IMR-90 (cell line): ENCODE measurements at regions not wholly inside any gene's neighbourhood (a gene's known extent, or its start where the extent isn't known, plus 50 kb on each side); places are given as distances from the start of the nearest gene placed in this dataset.

Experiments
- ATAC-seq: fragments of 200-7000 bp; cut with Tn5 transposase; 2 replicates; pipeline ENCODE4 v1.9.1; 2020; ENCODE audit warnings: low read depth, mild to moderate bottlenecking, moderate library complexity
- BruUV-seq: library from RNA; stranded (reverse); fragments of 400-500 nt; replicated peaks from 2 replicates; lab custom pipeline; 2021; lab: Mats Ljungman, UMichigan
- CTCF ChIA-PET: fragments of 300-600 bp; formaldehyde crosslinking; extraction: SDS; loops from one replicate; lab custom pipeline; 2021; ENCODE audit warnings: antibody characterized with exemption; lab: Yijun Ruan, JAX
- POLR2A ChIA-PET: fragments of 300-600 bp; sonication (Branson Sonifier 250); formaldehyde crosslinking; loops from one replicate; lab custom pipeline; 2022; ENCODE audit warnings: antibody characterized with exemption; ENCODE audit not compliant: unreplicated experiment; lab: Charles Lee
- DNase-seq: peaks from one replicate; pipeline ENCODE4 v3.0.0; 2013
- H2AFZ ChIP-seq: replicated peaks from 2 replicates; pipeline ENCODE3; 2013; ENCODE audit warnings: low read length, mild to moderate bottlenecking; ENCODE audit not compliant: poor library complexity
- H2AK5ac ChIP-seq: 2 replicates; pipeline ENCODE4 v1.6.1; 2013; ENCODE audit warnings: low read depth, low read length, inconsistent platforms
- H2AK9ac ChIP-seq: replicated peaks from 2 replicates; pipeline ENCODE3; 2013; ENCODE audit warnings: mild to moderate bottlenecking, low read depth, low read length, moderate library complexity; ENCODE audit not compliant: poor library complexity
- H2BK120ac ChIP-seq: 2 replicates; pipeline ENCODE4 v1.6.1; 2013; ENCODE audit warnings: low read depth, low read length, inconsistent platforms
- H2BK15ac ChIP-seq: 3 replicates; pipeline ENCODE4 v1.6.1; 2013; ENCODE audit warnings: low read depth, low read length, inconsistent platforms
- H2BK20ac ChIP-seq: 2 replicates; pipeline ENCODE4 v1.6.1; 2013; ENCODE audit warnings: low read depth, mild to moderate bottlenecking, inconsistent platforms, low read length, moderate library complexity
- H2BK5ac ChIP-seq: 2 replicates; pipeline ENCODE4 v1.6.1; 2013; ENCODE audit warnings: mild to moderate bottlenecking, low read depth, low read length, inconsistent platforms; ENCODE audit not compliant: poor library complexity, severe bottlenecking
- H3K14ac ChIP-seq: replicated peaks from 2 replicates; pipeline ENCODE4 v1.6.1; 2013; ENCODE audit warnings: low read depth, low read length, inconsistent platforms
- H3K18ac ChIP-seq: 2 replicates; pipeline ENCODE4 v1.6.1; 2013; ENCODE audit warnings: low read depth, low read length, control low read depth
- H3K23ac ChIP-seq: 2 replicates; pipeline ENCODE4 v1.6.1; 2013; ENCODE audit warnings: low read depth, low read length, inconsistent platforms
- H3K27ac ChIP-seq: 2 replicates; pipeline ENCODE4 v1.5.1; 2013; ENCODE audit warnings: mild to moderate bottlenecking, control low read depth, low read length; ENCODE audit not compliant: insufficient read depth
- H3K27me3 ChIP-seq: 2 replicates; pipeline ENCODE4 v1.6.1; 2013; ENCODE audit warnings: low read length; ENCODE audit not compliant: control insufficient read depth, insufficient read depth
- H3K36me3 ChIP-seq: 2 replicates; pipeline ENCODE4 v1.6.1; 2013; ENCODE audit warnings: low read length, mixed read lengths; ENCODE audit not compliant: control insufficient read depth, insufficient read depth
- H3K4ac ChIP-seq: 2 replicates; pipeline ENCODE4 v1.6.1; 2013; ENCODE audit warnings: low read depth, low read length, inconsistent platforms
- H3K4me1 ChIP-seq: 2 replicates; pipeline ENCODE4 v1.6.1; 2013; ENCODE audit warnings: low read length, mixed read lengths; ENCODE audit not compliant: control insufficient read depth, insufficient read depth
- H3K4me2 ChIP-seq: 2 replicates; pipeline ENCODE4 v1.6.1; 2013; ENCODE audit warnings: low read depth, mild to moderate bottlenecking, control low read depth, low read length, moderate library complexity
- H3K4me3 ChIP-seq: 2 replicates; pipeline ENCODE4 v1.5.1; 2013; ENCODE audit warnings: low read depth, mild to moderate bottlenecking, control low read depth, low read length, moderate library complexity; ENCODE audit not compliant: insufficient read depth
- H3K56ac ChIP-seq: 2 replicates; pipeline ENCODE4 v1.6.1; 2013; ENCODE audit warnings: low read length, inconsistent platforms; ENCODE audit not compliant: insufficient read depth; ENCODE audit errors: extremely low read depth
- H3K79me1 ChIP-seq, 2 experiments: 2 replicates each; pipeline ENCODE4 v1.6.1; 2013; ENCODE audit warnings: low read length in 2 of 2, inconsistent platforms in 1 of 2, low read depth in 1 of 2
- H3K9ac ChIP-seq: 2 replicates; pipeline ENCODE4 v1.6.1; 2013; ENCODE audit warnings: low read depth, low read length, control low read depth
- H3K9me1 ChIP-seq: 2 replicates; pipeline ENCODE4 v1.6.1; 2013; ENCODE audit warnings: low read length, inconsistent platforms; ENCODE audit not compliant: insufficient read depth
- H3K9me3 ChIP-seq: 2 replicates; pipeline ENCODE4 v1.6.1; 2013; ENCODE audit warnings: low read length; ENCODE audit not compliant: control insufficient read depth, insufficient read depth
- H4K20me1 ChIP-seq: 2 replicates; pipeline ENCODE4 v1.6.1; 2013; ENCODE audit warnings: low read length, inconsistent platforms; ENCODE audit not compliant: insufficient read depth
- H4K5ac ChIP-seq: 2 replicates; pipeline ENCODE4 v1.6.1; 2013; ENCODE audit warnings: mild to moderate bottlenecking, low read depth, low read length, control low read depth
- H4K8ac ChIP-seq, 2 experiments: 2 replicates each; pipeline ENCODE4 v1.6.1; 2013; ENCODE audit warnings: low read depth in 2 of 2, low read length in 2 of 2, control low read depth in 1 of 2, inconsistent platforms in 1 of 2
- H4K91ac ChIP-seq: 2 replicates; pipeline ENCODE4 v1.6.1; 2013; ENCODE audit warnings: low read depth, low read length, inconsistent platforms; ENCODE audit not compliant: insufficient read depth
- CHD1 ChIP-seq: IDR thresholded peaks from 2 replicates; pipeline ENCODE4 v1.6.1; 2012; ENCODE audit warnings: low read depth, low read length, improper control_type of control experiment
- ELK1 ChIP-seq: fragments of 150-350 bp; IDR thresholded peaks from 2 replicates; pipeline ENCODE4 v1.6.1; 2016; ENCODE audit warnings: low read depth, mild to moderate bottlenecking, low read length, moderate library complexity, borderline replicate concordance
- FOS ChIP-seq: fragments of 150-350 bp; IDR thresholded peaks from 2 replicates; pipeline ENCODE4 v1.6.1; 2016; ENCODE audit warnings: low read depth, low read length
- MAFK ChIP-seq: IDR thresholded peaks from 2 replicates; pipeline ENCODE4 v1.6.1; 2012; ENCODE audit warnings: low read depth, low read length, improper control_type of control experiment
- MXI1 ChIP-seq: IDR thresholded peaks from 2 replicates; pipeline ENCODE4 v1.6.1; 2012; ENCODE audit warnings: low read depth, mild to moderate bottlenecking, low read length, moderate library complexity, borderline replicate concordance
- NFE2L2 ChIP-seq: fragments of 150-350 bp; IDR thresholded peaks from 2 replicates; pipeline ENCODE4 v1.6.1; 2016; ENCODE audit warnings: low read depth, mild to moderate bottlenecking, low read length
- RAD21 ChIP-seq: IDR thresholded peaks from 2 replicates; pipeline ENCODE4 v1.6.1; 2012; ENCODE audit warnings: low read length, improper control_type of control experiment
- USF2 ChIP-seq: fragments of 150-350 bp; IDR thresholded peaks from 2 replicates; pipeline ENCODE4 v1.6.1; 2017; ENCODE audit warnings: mild to moderate bottlenecking, antibody characterized with exemption, low read length, low read depth
- dilution Hi-C: fragments of 300-500 bp; cut with HindIII; formaldehyde crosslinking; loops from one replicate; pipeline ENCODE4 v1.14.3; 2018; ENCODE audit warnings: low sequenced_read_pairs; ENCODE audit not compliant: unreplicated experiment
- in situ Hi-C: fragments of 300-500 bp; cut with MboI; formaldehyde crosslinking; loops from 3 replicates; pipeline ENCODE4 v1.14.3; 2019; ENCODE audit warnings: low sequenced_read_pairs, inconsistent platforms, mixed read lengths
- intact Hi-C: fragments of 100-400 bp; cut with micrococcal nuclease; formaldehyde crosslinking; loops from 2 replicates; pipeline ENCODE4 v1.10.0; 2022

- Histone ChIP-seq H2BK20ac (no peak overlapping the region), H3K27me3 (no peaks in the 10 kb centered on the region), H4K20me1 (no peaks in the 10 kb centered on the region), H3K36me3 (no peaks in the 10 kb centered on the region), H2AK9ac (no peak overlapping the region), H3K4me1 (no peaks in the 10 kb centered on the region), H3K56ac (no peak overlapping the region), H3K18ac (no peak overlapping the region), H3K9ac (no peak overlapping the region), H3K9me3 (peaks cover 9% of the 10 kb centered on the region), H4K8ac (no peak overlapping the region), H3K23ac (no peak overlapping the region), H3K14ac (no peak overlapping the region), H2AFZ (no peak overlapping the region), H3K4me2 (no peak overlapping the region), H3K4me3 (no peak overlapping the region), H2BK5ac (no peak overlapping the region), H4K5ac (no peak overlapping the region), H2BK120ac (no peak overlapping the region), H4K91ac (no peak overlapping the region), H2AK5ac (no peak overlapping the region), H3K9me1 (no peaks in the 10 kb centered on the region), H3K79me1 (no peaks in the 10 kb centered on the region), H3K27ac (no peak overlapping the region), H3K4ac (no peak overlapping the region), H2BK15ac (no peak overlapping the region)
- in situ Hi-C loops (no loop called here), dilution Hi-C loops (no loop called here), intact Hi-C loops (loop anchor here (10.0 kb wide), 1 partner anchor 997 kb away; no protein-coding TSS in a partner anchor)
- ChIA-PET POLR2A (no interaction called here), CTCF (interaction anchor here (0.6 kb wide), 1 partner anchor 24 kb away, joined by 3 read pairs; no protein-coding TSS in a partner anchor)
- ATAC-seq (no peak), DNase-seq (no peak)
- no peak for TF ChIP-seq MXI1
- TF ChIP-seq ELK1 = no peak
- TF ChIP-seq RAD21 = no peak
- TF ChIP-seq CHD1 = no peak
- no peak for TF ChIP-seq MAFK
- TF ChIP-seq FOS = no peak
- no peak for TF ChIP-seq USF2
- no peak for TF ChIP-seq NFE2L2
- no TSS peak for BruUV-seq
These were observed 441.6 kb downstream of the HACE1 start for GRCh38 chr6:104418125-104418524.
